ENCODE measurements at regions not wholly inside any gene's neighbourhood (a gene's known extent, or its start where the extent isn't known, plus 50 kb on each side); places are given as distances from the start of the nearest gene placed in this dataset.

DNA sequence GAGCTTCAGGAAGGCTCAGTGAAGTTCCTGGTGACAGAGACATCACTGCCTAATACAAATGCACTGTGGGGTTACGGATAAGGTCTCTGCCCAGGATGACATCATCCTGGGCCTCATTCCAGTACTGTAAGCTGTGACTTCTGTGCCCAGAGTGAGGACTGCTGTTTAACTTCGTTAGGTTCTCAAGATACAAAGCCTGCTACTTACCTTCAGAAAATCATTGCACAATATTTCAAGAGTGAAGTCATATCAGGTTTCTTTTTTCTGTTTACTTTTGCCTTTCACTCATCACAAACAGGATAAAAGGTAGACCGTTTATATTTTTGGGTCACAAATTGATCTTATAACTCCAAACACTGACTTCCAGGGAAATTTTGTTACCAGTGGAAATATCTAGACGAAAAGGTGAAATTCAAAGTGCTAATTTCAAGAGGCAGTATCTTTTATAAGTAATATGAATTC lies 241.2 kb downstream of the PIK3R1 start:
- TF ChIP-seq CTCF (IDR thresholded peaks at IDR 0.05) (no peak), POLR2A (IDR thresholded peaks at IDR 0.05; ENCODE audit: low read depth) (no peak), POLR2AphosphoS5 (IDR thresholded peaks at IDR 0.05) (no peak)
